Umbilical cord (tissue), 1 donor: ENCODE measurements at regions not wholly inside any gene's neighbourhood (a gene's known extent, or its start where the extent isn't known, plus 50 kb on each side); places are given as distances from the start of the nearest gene placed in this dataset.
"Not testable (repeated sequence)": the region's sequence is repeated elsewhere in the genome, so short reads cannot be mapped to it uniquely, and the experiment has no call there.

Source experiments
- DNase-seq: peaks from one replicate; pipeline ENCODE4 v3.0.0-alpha.2; 2015; ENCODE audit warnings: low spot score

DNA sequence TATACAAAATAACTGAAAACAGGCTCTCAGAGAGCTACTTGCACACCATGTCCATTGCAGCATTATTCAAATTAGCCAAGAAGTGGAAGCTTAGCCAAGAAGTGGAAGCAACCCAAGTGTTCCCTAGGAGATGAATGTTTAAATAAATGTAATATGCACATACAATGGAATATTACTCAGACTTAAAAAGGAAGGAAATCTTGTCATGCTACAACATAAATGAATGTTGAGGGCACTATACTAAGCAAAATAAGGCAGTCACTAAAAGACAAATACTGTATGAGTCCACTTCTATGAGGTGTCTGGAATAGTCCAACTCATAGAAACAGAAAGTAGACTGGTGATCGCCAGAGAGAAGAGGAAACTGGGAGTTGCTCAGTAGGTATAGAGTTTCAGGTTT is 438.1 kb downstream of the MAT2B start:
- DNase-seq: no peak

DNA sequence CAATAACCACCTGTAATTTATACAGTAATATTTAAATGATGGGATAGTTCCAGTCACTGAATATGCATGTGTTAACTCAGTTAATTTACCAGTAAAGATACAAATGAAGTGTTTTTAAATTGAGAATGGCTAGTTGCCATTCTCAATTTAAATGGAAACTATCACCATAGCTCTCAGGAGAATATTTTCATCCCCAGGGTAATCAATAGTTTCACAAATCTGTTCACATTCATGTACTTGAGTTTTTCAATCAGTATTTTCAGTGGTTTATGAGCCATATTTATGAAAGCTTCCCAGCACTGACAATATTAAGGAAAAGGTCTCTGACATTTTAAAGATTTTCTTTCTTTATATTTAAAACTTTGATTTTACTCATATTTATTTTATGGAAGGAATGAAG is 439.3 kb downstream of the MAT2B start:
- DNase-seq: no peak

DNA sequence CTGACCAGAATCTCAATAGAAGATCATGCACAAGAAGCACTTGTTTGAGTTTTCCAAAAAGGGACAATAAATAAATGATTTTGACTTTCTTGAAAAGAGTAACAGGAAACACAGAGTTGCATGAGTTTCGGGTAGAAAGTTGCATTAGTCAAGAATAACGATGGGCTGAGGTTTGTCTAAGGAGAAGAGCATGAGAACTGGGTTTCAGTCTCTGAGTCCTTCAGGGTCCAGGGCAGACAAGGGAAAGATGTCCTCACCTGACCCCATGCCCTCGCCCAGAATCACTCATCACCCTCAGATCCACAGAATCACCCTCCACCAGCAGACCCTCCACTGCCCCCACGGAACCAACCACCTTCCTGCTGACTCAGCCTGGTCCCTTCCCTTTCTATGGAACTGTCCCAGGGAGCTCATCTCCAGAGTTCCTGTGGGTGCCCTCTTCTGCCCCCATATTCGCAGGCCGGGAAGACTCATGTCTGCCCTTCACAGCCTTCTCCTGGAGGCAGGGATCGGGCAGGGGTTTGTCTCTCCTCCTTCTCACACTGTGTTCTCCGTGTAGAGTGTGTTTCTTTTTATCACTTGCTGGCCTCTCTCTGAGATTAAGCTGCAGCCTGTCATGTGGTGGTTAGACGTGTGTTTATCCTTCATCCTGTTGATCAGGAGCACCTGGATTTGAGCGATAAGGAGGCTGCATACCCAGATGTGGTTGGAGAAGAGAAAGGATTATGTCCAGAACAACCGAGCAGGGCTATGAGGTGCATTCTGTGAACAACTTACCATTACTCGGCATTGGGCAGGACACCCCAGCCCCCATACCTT is 442.6 kb downstream of the MAT2B start:
- DNase-seq: no peak

DNA sequence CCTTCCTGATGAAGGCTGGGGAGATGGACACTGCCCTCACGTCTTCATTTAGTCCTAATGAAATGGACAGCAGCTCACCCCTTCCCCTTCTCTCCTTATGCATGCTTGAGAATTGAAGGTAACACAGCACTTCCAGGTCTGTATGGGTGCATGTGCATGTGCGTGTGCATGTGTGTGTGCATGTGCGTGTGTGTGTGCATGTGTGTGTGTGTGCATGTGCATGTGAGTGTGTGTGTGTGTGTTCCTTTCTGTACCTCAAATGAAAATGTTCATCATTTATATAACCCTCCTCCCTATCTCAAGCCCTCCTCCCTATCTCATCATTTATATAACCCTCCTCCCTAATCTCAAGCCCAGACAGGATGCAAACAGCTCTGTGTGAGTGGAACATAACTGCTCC is 444.8 kb downstream of the MAT2B start:
- no peak for DNase-seq

DNA sequence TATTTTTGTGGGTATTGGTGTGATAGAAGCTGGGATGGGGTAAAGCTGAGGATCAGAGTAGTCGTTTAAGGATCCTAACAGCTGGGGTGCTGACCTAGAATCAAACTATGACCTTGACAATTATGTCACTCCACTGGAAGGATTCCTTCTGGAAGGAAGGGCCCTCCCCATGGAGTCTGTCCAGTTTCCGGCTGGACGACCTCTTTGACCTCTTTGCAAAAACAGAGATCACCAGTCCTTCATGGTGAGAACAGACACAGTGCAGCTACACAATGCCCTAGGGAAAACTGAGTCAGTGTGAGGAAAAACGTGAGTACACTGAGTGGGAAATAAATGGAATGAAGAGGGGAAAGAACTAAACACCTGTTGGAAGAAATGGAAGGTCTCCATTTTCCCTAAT is 445.6 kb downstream of the MAT2B start:
- no peak for DNase-seq

DNA sequence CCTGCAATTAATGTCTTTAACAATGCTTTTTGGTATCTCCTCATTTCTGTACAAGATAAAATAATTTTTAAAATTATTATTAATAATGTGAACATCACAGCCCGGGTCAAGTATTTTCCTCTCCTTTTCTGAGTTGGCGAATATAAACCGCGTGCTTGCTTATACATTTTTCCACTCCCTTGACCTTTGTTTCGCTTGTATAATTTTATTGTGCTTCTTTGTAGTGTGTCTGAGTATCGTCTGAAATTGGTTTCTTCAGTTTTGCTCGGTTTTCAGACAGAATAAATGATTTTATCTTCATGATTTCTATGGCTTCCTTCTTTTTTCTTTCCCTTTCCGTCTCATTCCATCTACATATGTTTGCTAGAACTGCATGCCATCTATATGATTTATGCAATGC is 448.5 kb downstream of the MAT2B start:
- DNase-seq: no peak

DNA sequence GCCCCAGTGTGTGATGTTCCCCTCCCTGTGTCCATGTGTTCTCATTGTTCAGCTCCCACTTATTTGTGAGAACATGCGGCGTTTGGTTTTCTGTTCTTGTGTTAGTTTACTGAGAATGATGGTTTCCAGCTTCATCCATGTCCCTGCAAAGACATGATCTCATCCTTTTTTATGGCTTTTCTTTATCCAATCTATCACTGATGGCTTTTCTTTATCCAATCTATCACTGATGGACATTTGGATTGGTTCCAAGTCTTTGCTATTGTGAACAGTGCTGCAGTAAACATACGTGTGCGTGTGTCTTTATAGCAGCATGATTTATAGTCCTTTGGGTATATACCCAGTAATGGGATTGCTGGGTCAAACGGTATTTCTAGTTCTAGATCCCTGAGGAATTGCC is 455.8 kb downstream of the MAT2B start:
- DNase-seq: not testable (repeated sequence)

DNA sequence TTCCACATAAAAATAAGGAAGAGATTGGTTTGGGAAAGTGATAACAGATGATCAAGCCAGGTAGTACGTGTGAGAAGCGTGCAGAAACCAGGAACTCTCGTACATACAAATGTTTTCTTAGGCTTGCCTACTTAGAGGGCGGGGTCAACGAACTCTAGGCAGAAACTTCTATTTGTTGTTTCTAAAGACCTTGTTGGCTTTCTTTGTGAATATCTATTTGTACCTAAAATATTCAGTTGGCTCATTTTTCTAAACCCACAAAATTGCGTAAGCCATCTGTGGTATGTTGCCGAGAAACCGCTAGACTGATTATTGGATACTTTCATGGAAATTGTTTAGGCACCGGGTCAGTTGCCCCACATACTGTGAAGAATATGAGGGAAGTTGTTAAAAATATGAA is 458.5 kb downstream of the MAT2B start:
- no peak for DNase-seq

DNA sequence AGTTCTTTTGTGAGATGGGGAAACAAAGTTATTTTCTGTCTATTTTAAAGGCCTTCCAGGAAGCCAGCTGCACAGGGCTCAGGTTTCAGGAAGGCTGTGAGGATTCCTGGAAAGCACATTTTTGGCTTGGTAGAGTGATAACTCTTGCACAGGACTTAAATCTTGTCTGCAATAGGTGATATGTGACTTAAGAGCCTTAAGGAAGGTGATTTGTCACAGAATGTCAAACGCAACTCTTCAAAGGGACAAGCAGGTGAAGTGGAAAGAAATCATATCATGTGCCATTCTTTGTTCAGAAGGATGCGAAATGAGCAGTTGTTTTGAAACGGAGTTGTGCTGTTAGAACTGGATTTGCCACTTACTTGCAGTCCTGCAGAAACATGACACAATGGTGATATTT is 459.3 kb downstream of the MAT2B start:
- DNase-seq: peak; percentile 14

DNA sequence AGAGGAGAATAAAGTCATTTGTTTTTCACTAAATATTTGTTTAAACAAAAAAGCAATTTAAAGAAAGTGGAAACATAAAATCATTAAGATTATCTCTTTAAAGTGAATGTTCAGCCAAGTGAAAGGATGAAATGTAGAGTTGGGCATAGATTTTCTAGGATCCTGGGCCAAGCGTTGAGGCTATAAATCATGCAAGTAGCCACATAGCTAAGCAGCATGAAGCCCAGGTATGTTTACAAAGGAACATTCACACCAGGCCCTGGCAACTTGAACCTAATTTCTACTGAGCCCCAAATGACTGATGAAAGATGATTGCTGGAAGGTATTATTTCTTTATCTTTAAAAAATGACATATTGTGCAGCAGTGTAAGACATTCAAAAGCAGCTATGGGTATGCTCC is 461.8 kb downstream of the MAT2B start:
- no peak for DNase-seq

DNA sequence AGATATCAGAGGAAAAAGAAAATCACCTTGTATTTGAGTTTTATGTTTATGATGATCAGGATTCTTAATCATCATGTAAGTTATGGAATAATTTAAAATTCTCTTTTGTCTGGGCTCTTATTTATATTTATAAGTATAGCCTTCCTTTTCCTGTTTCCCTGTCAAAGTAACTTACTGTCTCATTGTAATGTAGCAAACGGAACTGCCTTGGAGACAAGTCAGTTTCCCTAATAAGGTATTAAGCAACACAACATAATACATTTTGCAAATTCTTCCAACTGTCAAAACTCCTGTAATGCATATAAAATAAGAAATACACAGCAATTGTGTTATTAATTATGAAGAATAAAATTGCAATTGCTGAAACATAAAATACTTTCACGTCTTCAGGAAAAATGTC is 463.2 kb downstream of the MAT2B start:
- DNase-seq: no peak

DNA sequence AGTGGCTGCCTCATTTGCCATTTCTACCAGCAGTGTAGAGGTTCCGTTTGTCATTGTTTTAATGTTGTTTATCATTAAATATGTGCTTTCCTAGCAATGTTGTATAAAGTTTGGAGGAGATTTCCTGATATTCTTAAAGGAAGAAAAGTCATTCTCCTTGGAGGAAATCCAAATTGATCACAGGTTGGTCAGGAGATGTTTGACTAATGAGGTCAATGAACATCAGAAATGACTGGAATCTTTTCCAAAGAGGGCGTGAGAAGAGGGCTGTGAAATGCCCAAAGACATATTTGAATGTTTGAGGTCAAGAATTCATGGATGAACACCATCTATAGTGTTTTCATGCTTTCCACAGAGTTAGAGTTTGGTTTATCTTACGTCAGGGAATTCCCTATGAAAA is 471.3 kb downstream of the MAT2B start:
- DNase-seq: no peak

DNA sequence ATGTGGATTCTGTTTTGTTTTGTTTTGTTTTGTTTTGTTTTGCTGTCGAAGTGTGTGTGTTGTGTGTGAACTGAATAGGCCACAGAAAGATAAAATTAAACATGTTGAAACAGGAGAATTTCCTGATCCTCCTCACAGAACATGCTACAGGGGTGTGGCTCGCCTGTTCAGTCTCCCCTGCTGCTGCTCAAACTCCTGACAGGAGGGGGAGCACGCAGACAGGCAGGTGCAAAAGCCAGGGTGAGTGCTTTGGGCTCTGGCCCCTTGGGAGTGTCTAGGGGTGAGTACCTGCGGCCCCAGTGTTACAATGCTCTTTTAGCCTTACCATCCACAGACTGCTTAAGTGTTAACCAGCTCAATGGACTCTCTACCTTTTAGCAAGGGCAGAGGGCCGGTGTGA is 473.5 kb downstream of the MAT2B start:
- peak; percentile 7 for DNase-seq

DNA sequence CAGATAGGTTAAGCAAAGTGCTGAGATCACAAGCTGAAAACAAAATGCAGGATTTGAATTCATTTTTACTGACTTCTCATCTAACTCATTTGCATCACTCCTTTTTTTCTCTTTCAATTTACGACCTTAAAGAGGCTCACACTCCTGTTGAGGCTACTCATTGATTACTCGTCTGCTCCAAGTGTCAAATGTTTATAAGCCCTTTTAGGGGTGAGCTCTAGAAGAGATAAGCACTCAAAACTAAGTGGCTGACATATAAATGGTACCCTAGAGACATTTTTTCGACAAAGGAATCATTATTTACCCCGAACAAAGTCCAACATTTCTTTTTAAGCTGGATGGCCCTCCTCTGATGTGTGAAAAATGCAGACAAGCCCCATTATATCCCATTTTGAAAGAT is 483.1 kb downstream of the MAT2B start:
- no peak for DNase-seq

DNA sequence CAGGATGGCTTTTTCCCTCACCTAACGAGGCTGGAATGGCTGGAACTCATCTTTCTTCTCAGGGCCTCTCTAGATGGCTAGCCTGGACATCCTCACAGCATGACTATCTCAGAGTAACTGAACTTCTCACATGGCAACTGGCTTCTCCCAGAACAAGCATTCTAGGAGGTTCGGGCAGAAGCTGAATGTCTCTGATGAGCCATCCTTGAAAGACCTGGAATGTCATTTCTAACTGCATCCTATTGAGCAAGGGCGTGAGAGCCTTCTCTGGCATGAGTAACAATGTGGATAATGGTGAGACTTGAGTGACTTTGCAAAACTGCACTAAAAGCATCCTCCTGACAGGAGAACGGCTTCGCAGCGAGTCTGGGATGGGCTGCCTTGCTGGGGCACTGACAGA is 487.7 kb downstream of the MAT2B start:
- no peak for DNase-seq

DNA sequence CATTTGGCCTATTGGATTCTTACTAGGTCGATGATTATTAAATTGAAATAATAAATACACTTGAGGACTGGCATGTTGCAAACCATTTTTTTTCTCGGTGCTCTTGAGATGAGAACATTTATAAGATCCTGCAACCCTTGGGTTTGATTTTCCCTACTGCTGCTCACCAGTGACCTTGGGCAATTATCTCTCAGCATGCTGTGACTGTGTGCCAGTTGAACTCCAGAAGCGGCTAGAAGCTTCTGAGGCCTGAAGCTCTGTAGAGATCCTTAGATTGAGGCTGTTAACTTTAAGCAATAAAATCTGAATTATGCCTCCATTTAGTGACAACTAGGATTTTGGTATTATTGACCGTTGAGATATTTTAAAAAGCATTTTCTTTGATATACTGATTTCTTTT is 489.8 kb downstream of the MAT2B start:
- DNase-seq: no peak

DNA sequence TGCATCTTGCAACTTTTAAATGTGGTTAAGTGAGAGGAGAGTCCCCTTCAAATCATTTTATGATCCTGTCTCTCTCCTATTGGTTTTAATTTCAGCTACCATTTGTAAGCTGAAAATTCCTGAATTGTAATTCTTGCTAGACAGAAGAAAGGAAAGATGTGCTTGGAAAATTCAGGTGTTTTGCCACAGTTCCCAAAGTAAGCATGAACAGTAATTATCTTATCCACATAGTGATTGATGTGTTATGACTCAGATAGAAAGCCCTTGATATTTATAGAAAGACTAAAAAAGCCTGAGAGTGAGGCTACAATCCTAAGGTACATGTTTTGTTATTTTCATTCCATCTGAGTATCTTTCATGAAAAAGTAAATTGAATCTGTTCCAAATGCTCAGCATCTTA is 492.5 kb downstream of the MAT2B start:
- DNase-seq: no peak

DNA sequence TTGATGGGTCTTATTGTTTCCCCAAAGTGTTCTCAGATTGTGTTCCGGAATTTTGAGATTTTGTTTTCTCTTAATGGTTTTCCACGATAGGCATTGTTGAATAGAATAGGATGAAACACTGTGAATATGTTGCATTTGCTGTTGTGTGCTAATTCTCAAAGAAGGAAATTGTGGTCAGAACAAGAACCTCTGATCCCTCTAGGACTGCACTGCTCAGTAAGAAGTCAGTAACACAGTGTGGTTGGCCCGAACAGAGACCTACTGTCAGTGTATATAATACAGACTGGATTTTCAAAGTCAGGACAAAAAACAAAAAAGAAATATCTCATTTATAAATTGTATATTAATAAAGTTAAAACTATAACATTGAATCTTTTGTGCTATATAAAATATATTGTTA is 494.8 kb downstream of the MAT2B start:
- DNase-seq: no peak

DNA sequence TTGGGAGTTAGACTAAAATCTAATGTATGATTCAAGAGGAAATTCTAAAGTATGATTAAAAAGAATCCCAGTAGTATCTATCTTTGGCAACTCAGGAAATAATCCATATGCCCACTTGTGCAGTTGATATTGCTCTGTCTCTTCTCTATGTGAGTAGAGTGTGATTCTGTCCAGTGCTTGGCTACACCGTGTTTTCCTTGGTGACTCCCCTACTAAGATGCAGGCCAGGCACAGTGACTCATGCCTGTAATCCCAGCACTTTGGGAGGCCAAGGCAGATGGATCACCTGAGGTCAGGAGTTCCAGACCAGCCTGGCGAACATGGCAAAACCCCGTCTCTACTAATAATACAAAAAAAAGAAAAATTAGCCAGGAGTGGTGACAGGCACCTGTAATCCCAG is 495.4 kb downstream of the MAT2B start:
- DNase-seq: no peak

DNA sequence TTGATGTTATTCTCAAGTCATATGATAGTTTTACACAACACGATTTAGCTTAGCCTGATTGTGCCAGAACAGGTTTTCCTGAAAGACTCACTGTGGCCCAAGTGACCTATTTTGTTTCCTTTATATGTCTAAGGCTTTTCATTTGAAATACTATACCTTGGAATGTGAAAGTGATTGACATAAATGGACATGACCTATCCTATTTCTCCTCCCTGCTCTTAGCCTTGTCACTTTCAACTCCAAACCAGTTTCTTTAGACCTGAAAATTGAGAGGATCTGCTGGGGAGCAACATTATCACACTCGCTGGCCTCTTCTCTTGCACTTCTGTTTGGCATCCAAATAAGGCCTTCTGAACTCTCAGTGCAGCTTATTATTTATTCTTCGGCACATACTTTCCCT is 496.8 kb downstream of the MAT2B start:
- no peak for DNase-seq

DNA sequence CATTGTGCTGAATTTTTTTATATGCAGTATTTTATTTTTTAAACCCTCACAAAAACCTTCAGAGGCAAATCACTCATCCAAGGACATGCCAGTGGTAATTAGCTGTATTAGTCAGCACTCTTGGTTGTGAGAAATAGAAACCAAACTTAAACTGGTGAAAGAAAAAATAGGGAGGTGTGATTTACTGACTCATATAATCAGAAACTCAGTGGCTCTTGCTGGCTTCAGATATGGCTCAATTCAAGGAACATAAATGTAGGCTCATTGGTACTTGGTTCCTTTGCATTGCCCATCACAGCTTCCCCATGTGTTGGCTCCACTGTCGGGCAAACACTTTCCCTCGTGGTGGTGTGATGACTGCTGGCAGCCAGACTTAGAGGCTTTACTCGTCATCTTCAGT is 497.2 kb downstream of the MAT2B start:
- no peak for DNase-seq

DNA sequence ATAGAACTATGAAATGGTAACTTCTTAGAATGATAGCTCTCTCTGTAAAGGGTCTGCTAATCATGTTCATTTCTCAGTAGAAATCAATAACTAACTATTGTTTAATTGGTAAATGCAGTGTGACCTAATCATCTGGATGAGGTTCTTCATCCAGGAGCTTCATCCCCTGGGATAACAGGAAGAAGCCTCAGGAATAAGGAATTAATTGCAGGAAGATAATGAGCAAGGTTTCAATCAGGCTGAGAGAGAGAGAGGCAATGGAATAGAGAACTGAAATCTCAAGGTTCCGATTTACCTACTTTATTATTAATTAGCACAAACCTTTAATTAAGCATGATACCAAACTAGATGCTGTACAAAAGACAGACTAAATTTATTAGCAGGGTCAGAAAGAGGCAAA is 499.7 kb downstream of the MAT2B start:
- DNase-seq: no peak

DNA sequence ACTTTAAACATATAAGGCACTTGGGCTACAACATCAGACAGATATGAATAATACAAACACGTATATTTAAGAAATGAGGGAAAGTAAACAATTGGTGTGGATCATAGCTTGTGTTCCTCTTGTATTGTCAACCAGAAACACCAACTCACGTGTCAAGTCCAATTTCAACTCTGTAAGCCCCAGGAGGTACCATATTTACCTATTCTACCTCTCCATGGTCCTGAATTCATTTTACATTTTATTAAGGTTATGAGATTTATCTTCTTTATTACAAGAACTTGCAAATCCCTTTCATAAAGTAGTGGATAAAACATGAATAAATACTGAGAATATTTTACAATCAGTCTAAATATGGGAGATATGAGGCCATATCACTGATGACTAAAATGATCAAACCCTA is 501.6 kb downstream of the MAT2B start:
- no peak for DNase-seq

DNA sequence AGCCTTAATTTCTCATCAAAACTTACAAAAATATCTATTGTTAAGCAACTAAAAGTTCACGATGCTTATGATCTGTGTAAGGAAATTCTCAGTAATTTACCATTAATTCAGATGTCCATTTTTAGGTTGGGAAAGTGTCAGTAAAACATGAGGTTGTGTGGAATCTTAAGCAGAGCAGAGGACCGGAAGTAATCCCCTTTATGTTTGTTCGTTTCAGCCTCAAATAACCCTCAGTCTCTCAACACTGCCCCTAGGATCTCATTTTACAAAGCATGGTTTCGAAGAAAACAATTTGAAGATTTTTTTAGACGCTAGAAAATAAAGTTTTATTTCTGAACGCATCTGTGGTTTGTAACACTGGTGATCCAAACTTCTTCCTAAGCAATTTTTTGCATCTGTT is 504.2 kb downstream of the MAT2B start:
- no peak for DNase-seq
